ENCODE measurements at regions not wholly inside any gene's neighbourhood (a gene's known extent, or its start where the extent isn't known, plus 50 kb on each side); places are given as distances from the start of the nearest gene placed in this dataset.

GRCh38 chr14:43755707-43756106 is 751.4 kb downstream of the FSCB start:
- peaks cover 3% of the 10 kb centered on the region for H3K9me3 ChIP-seq (ENCODE audit: control insufficient read depth, insufficient read depth, low read length)
- intact Hi-C loops (cut with micrococcal nuclease) (no loop called here), in situ Hi-C loops (cut with MboI; ENCODE audit: low sequenced_read_pairs) (no loop called here), dilution Hi-C loops (cut with HindIII; ENCODE audit: low sequenced_read_pairs, unreplicated experiment) (no loop called here)
- H3K9ac ChIP-seq (ENCODE audit: low read depth, low read length), result no peak overlapping the region
- no peaks in the 10 kb centered on the region for H3K9me1 ChIP-seq (ENCODE audit: insufficient read depth, low read length)
- H4K8ac ChIP-seq (ENCODE audit: low read depth in 2 of 2, low read length in 2 of 2), result no peak overlapping the region
- ChIA-PET CTCF (no interaction called here), POLR2A (ENCODE audit: unreplicated experiment) (interaction anchor here (0.6 kb wide), 1 partner anchor 118 kb away, joined by 5 read pairs; no protein-coding TSS in a partner anchor)
- no peak overlapping the region for H2AK9ac ChIP-seq (replicated peaks; ENCODE audit: low read depth, low read length, poor library complexity)
- no peak overlapping the region for H2BK120ac ChIP-seq (ENCODE audit: low read depth, low read length)
- no peaks in the 10 kb centered on the region for H3K27me3 ChIP-seq (ENCODE audit: control insufficient read depth, insufficient read depth, low read length)
- TF ChIP-seq CEBPB (IDR thresholded peaks at IDR 0.05; ENCODE audit: low read depth, low read length) (no peak), POLR2A (IDR thresholded peaks at IDR 0.05; ENCODE audit: low read depth, low read length) (no peak), MAZ (IDR thresholded peaks at IDR 0.05; ENCODE audit: borderline replicate concordance, low read depth, low read length) (no peak), RAD21 (IDR thresholded peaks at IDR 0.05; ENCODE audit: low read length) (no peak), RFX5 (IDR thresholded peaks at IDR 0.05; ENCODE audit: low read depth, low read length) (no peak), SMC3 (IDR thresholded peaks at IDR 0.05; ENCODE audit: low read depth, low read length) (no peak)
- TF ChIP-seq, protein P1, sequence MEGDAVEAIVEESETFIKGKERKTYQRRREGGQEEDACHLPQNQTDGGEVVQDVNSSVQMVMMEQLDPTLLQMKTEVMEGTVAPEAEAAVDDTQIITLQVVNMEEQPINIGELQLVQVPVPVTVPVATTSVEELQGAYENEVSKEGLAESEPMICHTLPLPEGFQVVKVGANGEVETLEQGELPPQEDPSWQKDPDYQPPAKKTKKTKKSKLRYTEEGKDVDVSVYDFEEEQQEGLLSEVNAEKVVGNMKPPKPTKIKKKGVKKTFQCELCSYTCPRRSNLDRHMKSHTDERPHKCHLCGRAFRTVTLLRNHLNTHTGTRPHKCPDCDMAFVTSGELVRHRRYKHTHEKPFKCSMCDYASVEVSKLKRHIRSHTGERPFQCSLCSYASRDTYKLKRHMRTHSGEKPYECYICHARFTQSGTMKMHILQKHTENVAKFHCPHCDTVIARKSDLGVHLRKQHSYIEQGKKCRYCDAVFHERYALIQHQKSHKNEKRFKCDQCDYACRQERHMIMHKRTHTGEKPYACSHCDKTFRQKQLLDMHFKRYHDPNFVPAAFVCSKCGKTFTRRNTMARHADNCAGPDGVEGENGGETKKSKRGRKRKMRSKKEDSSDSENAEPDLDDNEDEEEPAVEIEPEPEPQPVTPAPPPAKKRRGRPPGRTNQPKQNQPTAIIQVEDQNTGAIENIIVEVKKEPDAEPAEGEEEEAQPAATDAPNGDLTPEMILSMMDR (conservative IDR thresholded peaks at IDR 0.05; ENCODE audit: low read depth, low read length), result no peak
- no peak overlapping the region for H2AK5ac ChIP-seq (ENCODE audit: low read depth, low read length)
- H3K14ac ChIP-seq (replicated peaks; ENCODE audit: low read depth, low read length), result no peak overlapping the region
- no peaks in the 10 kb centered on the region for H3K4me1 ChIP-seq (ENCODE audit: control insufficient read depth, insufficient read depth, low read length)
- H4K20me1 ChIP-seq (ENCODE audit: insufficient read depth, low read length), result no peaks in the 10 kb centered on the region
- no TSS peak for BruUV-seq (replicated peaks)
- no peak for DNase-seq
- no peak for ATAC-seq (ENCODE audit: low read depth)
- no peak overlapping the region for H4K5ac ChIP-seq (ENCODE audit: low read depth, low read length)
- no peaks in the 10 kb centered on the region for H3K36me3 ChIP-seq (ENCODE audit: control insufficient read depth, insufficient read depth, low read length)
- no peak overlapping the region for H2BK15ac ChIP-seq (ENCODE audit: low read depth, low read length)
- H3K56ac ChIP-seq (ENCODE audit: extremely low read depth, insufficient read depth, low read length), result no peak overlapping the region
- H3K23ac ChIP-seq (ENCODE audit: low read depth, low read length), result no peak overlapping the region
- H3K4ac ChIP-seq (ENCODE audit: low read depth, low read length), result no peak overlapping the region
- no peak overlapping the region for H2BK5ac ChIP-seq (ENCODE audit: low read depth, low read length, poor library complexity, severe bottlenecking)
- H3K18ac ChIP-seq (ENCODE audit: low read depth, low read length), result no peak overlapping the region
- no peaks in the 10 kb centered on the region for H3K79me1 ChIP-seq (ENCODE audit: low read depth in 1 of 2, low read length in 2 of 2)
- no peak overlapping the region for H2AFZ ChIP-seq (replicated peaks; ENCODE audit: low read length, poor library complexity)
- no peak overlapping the region for H3K4me2 ChIP-seq (ENCODE audit: low read depth, low read length)
- no peak overlapping the region for H2BK20ac ChIP-seq (ENCODE audit: low read depth, low read length)
- H4K91ac ChIP-seq (ENCODE audit: insufficient read depth, low read depth, low read length), result no peak overlapping the region
- no peak overlapping the region for H3K27ac ChIP-seq (ENCODE audit: insufficient read depth, low read length)
- no CpG with 5 or more reads among the region's 6 CpGs for WGBS, 2 experiments (ENCODE audit: extremely low coverage in 2 of 2, insufficient read length in 1 of 2)
- H3K4me3 ChIP-seq (ENCODE audit: insufficient read depth, low read depth, low read length), result no peak overlapping the region
